ENCODE measurements at regions not wholly inside any gene's neighbourhood (a gene's known extent, or its start where the extent isn't known, plus 50 kb on each side); places are given as distances from the start of the nearest gene placed in this dataset.

DNA sequence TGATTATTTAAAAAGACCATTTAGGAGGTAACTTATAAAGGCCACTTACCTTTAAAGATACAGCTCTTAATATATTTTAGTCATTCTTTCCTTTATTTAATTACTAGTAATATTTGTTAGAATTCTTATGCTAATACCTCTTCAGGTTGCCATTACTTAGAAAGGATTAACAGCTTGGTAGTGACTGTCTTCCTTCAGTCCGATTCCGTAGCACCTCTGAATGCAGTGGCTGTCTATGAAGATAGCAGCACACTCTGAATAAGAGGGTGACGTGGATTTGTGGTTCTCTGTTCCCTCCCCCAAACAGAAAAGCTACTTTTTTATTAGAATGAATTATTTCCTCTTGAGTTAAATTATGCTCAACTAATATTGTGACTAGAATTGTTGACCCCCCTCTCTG is 92.6 kb upstream of the TENM3 start:
- POLR2A ChIA-PET = no interaction called here
- Histone ChIP-seq H3K4me2 (ENCODE audit: low read length) (no peak overlapping the region), H3K9me2 (ENCODE audit: insufficient read depth) (no peaks in the 10 kb centered on the region), H3K4me3 (replicated peaks in 1 of 2; ENCODE audit: low read depth in 1 of 2, low read length in 2 of 2) (no peak overlapping the region), H3K36me3 (ENCODE audit: control insufficient read depth in 1 of 2, insufficient read depth in 2 of 2, low read length in 2 of 2) (no peaks in the 10 kb centered on the region), H2AFZ (ENCODE audit: low read depth, low read length, poor library complexity, severe bottlenecking) (no peak overlapping the region), H3K27ac (ENCODE audit: low read depth, low read length) (no peak overlapping the region), H3K79me2 (ENCODE audit: insufficient read depth, low read length) (no peaks in the 10 kb centered on the region), H3K4me1 (ENCODE audit: control insufficient read depth in 1 of 2, insufficient read depth in 2 of 2, low read length in 2 of 2) (no peaks in the 10 kb centered on the region), H3K9me3 (ENCODE audit: control insufficient read depth in 1 of 2, insufficient read depth in 1 of 2, low read depth in 1 of 2, low read length in 2 of 2) (no peaks in the 10 kb centered on the region), H4K20me1 (ENCODE audit: insufficient read depth) (no peaks in the 10 kb centered on the region; the same call in 1 of the 2 replicates), H3K9ac (ENCODE audit: low read length) (no peak overlapping the region), H3K27me3 (ENCODE audit: insufficient read depth, low read length) (peaks cover 31% of the 10 kb centered on the region)
- RAD21 ChIA-PET (ENCODE audit: low non-redundant PET in 1 of 2, low total read pairs in 2 of 2, uncharacterized antibody in 2 of 2, unreplicated experiment in 2 of 2) = no interaction called here
- intact Hi-C loops (cut with micrococcal nuclease) = no loop called here
- no peak for DNase-seq (ENCODE audit: low read depth, low spot score)
- CTCF ChIA-PET = no interaction called here
- ATAC-seq = no peak
- BruUV-seq (replicated peaks) = no TSS peak
- no peak for TF ChIP-seq SIN3A (IDR thresholded peaks at IDR 0.05; ENCODE audit: low read depth)
- TF ChIP-seq, protein P1, sequence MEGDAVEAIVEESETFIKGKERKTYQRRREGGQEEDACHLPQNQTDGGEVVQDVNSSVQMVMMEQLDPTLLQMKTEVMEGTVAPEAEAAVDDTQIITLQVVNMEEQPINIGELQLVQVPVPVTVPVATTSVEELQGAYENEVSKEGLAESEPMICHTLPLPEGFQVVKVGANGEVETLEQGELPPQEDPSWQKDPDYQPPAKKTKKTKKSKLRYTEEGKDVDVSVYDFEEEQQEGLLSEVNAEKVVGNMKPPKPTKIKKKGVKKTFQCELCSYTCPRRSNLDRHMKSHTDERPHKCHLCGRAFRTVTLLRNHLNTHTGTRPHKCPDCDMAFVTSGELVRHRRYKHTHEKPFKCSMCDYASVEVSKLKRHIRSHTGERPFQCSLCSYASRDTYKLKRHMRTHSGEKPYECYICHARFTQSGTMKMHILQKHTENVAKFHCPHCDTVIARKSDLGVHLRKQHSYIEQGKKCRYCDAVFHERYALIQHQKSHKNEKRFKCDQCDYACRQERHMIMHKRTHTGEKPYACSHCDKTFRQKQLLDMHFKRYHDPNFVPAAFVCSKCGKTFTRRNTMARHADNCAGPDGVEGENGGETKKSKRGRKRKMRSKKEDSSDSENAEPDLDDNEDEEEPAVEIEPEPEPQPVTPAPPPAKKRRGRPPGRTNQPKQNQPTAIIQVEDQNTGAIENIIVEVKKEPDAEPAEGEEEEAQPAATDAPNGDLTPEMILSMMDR (IDR thresholded peaks at IDR 0.05 in 2 of 3, conservative IDR thresholded peaks at IDR 0.05 in 1 of 3; ENCODE audit: borderline replicate concordance in 1 of 3, insufficient read depth in 1 of 3, low read depth in 2 of 3, low read length in 2 of 3) = no peak
- TF ChIP-seq EZH2 (IDR thresholded peaks at IDR 0.05) = no peak
- no peak for TF ChIP-seq CBX3 (IDR thresholded peaks at IDR 0.05; ENCODE audit: low read depth)
- no peak for TF ChIP-seq JUND (IDR thresholded peaks at IDR 0.05)
- TF ChIP-seq ZNF274 (IDR thresholded peaks at IDR 0.05; ENCODE audit: low read depth, low read length) = no peak
- no peak for TF ChIP-seq POLR2AphosphoS5 (IDR thresholded peaks at IDR 0.05; ENCODE audit: low read depth, low read length)
- no peak for TF ChIP-seq ZFX (IDR thresholded peaks at IDR 0.05)
- TF ChIP-seq, protein P2, sequence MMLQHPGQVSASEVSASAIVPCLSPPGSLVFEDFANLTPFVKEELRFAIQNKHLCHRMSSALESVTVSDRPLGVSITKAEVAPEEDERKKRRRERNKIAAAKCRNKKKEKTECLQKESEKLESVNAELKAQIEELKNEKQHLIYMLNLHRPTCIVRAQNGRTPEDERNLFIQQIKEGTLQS (IDR thresholded peaks at IDR 0.05) = no peak
- TF ChIP-seq, protein P3, sequence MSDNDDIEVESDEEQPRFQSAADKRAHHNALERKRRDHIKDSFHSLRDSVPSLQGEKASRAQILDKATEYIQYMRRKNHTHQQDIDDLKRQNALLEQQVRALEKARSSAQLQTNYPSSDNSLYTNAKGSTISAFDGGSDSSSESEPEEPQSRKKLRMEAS (IDR thresholded peaks at IDR 0.05) = no peak

All from HCT116 (cell line).